ENCODE measurements at regions not wholly inside any gene's neighbourhood (a gene's known extent, or its start where the extent isn't known, plus 50 kb on each side); places are given as distances from the start of the nearest gene placed in this dataset.

DNA sequence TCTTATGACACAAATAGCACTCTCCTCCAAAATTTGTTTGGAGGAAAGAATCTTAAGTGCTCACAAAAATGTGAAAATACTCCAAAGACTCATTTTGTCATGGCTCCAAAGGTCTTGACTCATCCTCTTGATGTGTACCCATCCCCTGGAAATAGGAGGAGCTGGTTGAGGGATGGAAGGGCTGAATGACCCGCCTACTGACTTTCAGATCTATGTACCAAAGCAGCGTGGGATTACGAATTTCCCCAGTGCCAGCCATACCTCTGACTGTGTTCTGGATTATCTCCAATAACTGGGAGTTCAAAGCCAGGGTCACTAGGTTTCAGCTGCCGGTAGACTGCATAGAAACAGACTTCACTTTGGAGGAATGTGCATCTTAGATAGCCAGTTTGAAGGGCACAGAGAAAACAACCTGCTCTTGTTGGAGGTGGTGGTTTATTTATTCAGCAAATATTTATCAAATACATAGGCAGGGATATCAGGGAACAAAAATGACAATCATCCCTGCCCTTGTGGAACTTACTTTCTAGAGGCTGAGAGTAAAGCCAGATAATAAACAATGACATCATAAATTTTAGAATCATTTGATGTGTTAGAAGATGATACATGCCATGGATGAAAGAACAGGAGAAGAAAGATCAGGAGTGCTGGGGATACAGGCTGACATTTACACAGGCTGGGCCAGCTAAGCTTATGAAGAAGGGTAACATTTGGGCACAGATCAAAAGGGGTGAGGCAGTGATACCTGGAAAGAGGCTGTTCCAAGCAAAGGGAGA lies 246.6 kb downstream of the TBXT start:
- H3K27ac ChIP-seq = no peak overlapping the region
- no peak for TF ChIP-seq CTCF (IDR thresholded peaks at IDR 0.05)
- no peak overlapping the region for H3K4me2 ChIP-seq (ENCODE audit: low read length)
- no peaks in the 10 kb centered on the region for H3K9me3 ChIP-seq (ENCODE audit: control insufficient read depth, low read length)
- no peaks in the 10 kb centered on the region for H3K27me3 ChIP-seq (ENCODE audit: control insufficient read depth, insufficient read depth, low read length)
- H3K4me3 ChIP-seq (ENCODE audit: low read depth, low read length) = no peak overlapping the region
- no peak overlapping the region for H3K9ac ChIP-seq
- H2AFZ ChIP-seq = no peak overlapping the region
- no peaks in the 10 kb centered on the region for H3K36me3 ChIP-seq (ENCODE audit: control insufficient read depth, insufficient read depth, low read length)
- no peaks in the 10 kb centered on the region for H3K79me2 ChIP-seq
- no peaks in the 10 kb centered on the region for H3K4me1 ChIP-seq

- Histone ChIP-seq H3K27ac (no peak overlapping the region), H3K4me1 (no peaks in the 10 kb centered on the region), H3K79me2 (no peaks in the 10 kb centered on the region), H3K9me3 (ENCODE audit: control insufficient read depth, low read length) (no peaks in the 10 kb centered on the region), H2AFZ (no peak overlapping the region), H3K4me3 (ENCODE audit: low read depth, low read length) (no peak overlapping the region), H3K27me3 (ENCODE audit: control insufficient read depth, insufficient read depth, low read length) (no peaks in the 10 kb centered on the region), H3K9ac (no peak overlapping the region), H3K36me3 (ENCODE audit: control insufficient read depth, insufficient read depth, low read length) (no peaks in the 10 kb centered on the region), H3K4me2 (ENCODE audit: low read length) (no peak overlapping the region)
- TF ChIP-seq CTCF (IDR thresholded peaks at IDR 0.05) = no peak
Measured at GRCh38 chr6:165917576-165917975, 250.1 kb downstream of the TBXT start.

GRCh38 chr6:165915022-165915770 lies 252.2 kb upstream of the PDE10A start:
- TF ChIP-seq CTCF (IDR thresholded peaks at IDR 0.05) = no peak
- Histone ChIP-seq H3K27ac (no peak overlapping the region), H3K4me3 (ENCODE audit: low read depth, low read length) (no peak overlapping the region), H3K9me3 (ENCODE audit: control insufficient read depth, low read length) (no peaks in the 10 kb centered on the region), H2AFZ (no peak overlapping the region), H3K4me1 (no peaks in the 10 kb centered on the region), H3K9ac (no peak overlapping the region), H3K36me3 (ENCODE audit: control insufficient read depth, insufficient read depth, low read length) (no peaks in the 10 kb centered on the region), H3K27me3 (ENCODE audit: control insufficient read depth, insufficient read depth, low read length) (no peaks in the 10 kb centered on the region), H3K79me2 (no peaks in the 10 kb centered on the region), H3K4me2 (ENCODE audit: low read length) (no peak overlapping the region)

DNA sequence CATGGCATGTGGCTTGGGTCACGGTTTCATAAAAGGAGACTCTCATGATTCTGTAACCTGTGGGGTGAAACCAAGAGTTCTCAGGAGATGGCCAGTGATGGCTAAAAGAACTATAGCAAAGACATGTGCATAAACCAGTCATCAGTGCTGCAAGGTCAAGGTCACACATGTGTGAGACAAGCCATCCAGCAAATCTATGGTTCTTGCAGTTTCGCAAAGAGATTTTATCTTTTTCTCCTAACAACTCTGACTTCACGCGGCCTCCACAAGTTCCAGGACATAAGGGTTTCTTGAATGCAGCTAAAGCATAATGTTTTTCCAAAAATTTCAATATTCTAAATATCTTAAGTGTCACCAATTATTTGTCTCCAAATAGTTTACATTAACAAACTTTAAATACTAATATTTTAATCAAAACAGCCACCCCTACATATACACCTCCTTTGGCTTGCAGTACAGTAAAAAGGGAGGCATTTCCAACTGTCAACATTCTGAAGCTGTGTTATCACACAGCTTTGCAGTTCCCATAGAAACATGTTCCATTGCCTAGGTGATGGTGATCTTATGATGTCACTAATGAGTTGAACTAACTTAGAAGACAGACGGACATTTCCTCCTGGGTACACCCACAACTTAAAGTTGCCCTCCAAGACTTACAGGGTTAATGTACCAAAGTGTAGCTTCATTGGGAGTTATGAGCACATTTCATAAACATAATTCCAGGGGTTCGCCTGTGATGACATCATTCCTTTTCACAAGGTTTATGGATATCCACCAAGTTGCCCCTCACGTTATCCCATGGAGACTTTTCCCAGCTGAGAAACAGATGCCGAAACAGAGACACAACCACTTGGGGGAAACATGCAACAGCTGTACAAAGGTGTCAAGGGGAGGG lies 250.9 kb upstream of the PDE10A start:
- H3K4me2 ChIP-seq (ENCODE audit: low read length) = no peak overlapping the region
- no peak overlapping the region for H2AFZ ChIP-seq
- no peaks in the 10 kb centered on the region for H3K9me3 ChIP-seq (ENCODE audit: control insufficient read depth, low read length)
- no peaks in the 10 kb centered on the region for H3K4me1 ChIP-seq
- no peak overlapping the region for H3K9ac ChIP-seq
- H3K27ac ChIP-seq = no peak overlapping the region
- H3K4me3 ChIP-seq (ENCODE audit: low read depth, low read length) = no peak overlapping the region
- no peaks in the 10 kb centered on the region for H3K36me3 ChIP-seq (ENCODE audit: control insufficient read depth, insufficient read depth, low read length)
- TF ChIP-seq CTCF (IDR thresholded peaks at IDR 0.05) = no peak
- H3K27me3 ChIP-seq (ENCODE audit: control insufficient read depth, insufficient read depth, low read length) = no peaks in the 10 kb centered on the region
- no peaks in the 10 kb centered on the region for H3K79me2 ChIP-seq
